ENCODE measurements at regions not wholly inside any gene's neighbourhood (a gene's known extent, or its start where the extent isn't known, plus 50 kb on each side); places are given as distances from the start of the nearest gene placed in this dataset.
"Not testable (repeated sequence)": the region's sequence is repeated elsewhere in the genome, so short reads cannot be mapped to it uniquely, and the experiment has no call there.

DNA sequence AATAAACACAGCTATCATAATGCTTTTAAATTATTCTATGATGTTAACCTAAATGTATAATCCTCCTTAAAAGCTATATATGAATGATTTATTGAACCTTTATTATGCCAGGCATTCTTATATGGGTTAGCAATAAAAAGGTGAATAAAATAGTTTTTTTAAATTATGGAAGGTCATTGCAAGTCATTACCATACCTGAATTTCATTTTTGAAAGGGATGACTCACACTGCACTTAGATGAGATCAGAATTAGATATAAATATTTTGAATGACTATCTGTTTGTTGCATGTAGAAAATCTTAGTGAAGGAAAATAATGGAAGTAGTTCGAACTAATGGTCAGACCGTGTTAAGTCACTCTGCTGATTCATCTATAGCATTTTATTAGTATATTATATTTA, 822.3 kb downstream of the LUZP2 start:
- no peak for DNase-seq (ENCODE audit: low spot score)

GRCh38 chr11:25327656-25328055, 830.8 kb downstream of the LUZP2 start:
- DNase-seq (ENCODE audit: low spot score), result no peak

DNA sequence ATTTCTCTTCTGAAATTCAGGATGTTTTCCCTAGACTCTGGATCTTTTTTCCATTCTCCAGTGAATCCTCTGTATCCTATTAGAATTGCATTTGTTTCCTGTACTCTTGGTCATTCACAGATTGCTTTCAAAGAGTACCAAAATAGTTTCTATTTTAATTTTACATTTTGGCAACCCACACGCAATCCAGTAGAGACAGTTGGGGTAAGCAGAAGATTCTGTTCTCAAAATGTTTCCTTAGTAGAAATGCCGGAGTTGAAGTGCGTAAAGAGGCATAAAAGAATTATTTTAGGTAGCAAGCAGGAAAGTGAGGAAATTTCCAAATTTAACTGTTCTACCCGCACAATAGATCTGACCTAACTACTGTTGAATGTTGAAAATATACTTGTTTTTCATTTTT, 842.4 kb downstream of the LUZP2 start:
- DNase-seq (ENCODE audit: low spot score), result no peak

DNA sequence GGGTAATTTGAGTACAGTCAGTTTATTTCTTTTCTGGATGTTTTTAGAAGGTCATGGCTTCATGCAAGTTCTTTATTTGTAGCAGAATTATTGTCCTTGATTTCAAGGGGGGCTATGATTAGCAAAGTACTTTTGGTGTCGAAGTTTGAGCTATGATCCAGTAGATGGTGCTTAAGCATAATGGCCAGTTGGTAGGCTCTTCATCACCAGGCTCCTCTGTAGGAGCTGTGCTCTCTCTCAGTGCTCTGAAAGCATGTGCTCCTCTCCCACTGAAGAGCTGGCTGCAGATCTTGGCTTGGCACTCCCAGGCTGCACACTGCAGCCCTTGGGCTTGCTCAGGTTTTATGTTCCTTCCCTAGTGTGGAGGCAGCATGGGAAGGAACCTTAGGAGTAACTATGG, 852.7 kb downstream of the LUZP2 start:
- DNase-seq (ENCODE audit: low spot score), result no peak

DNA sequence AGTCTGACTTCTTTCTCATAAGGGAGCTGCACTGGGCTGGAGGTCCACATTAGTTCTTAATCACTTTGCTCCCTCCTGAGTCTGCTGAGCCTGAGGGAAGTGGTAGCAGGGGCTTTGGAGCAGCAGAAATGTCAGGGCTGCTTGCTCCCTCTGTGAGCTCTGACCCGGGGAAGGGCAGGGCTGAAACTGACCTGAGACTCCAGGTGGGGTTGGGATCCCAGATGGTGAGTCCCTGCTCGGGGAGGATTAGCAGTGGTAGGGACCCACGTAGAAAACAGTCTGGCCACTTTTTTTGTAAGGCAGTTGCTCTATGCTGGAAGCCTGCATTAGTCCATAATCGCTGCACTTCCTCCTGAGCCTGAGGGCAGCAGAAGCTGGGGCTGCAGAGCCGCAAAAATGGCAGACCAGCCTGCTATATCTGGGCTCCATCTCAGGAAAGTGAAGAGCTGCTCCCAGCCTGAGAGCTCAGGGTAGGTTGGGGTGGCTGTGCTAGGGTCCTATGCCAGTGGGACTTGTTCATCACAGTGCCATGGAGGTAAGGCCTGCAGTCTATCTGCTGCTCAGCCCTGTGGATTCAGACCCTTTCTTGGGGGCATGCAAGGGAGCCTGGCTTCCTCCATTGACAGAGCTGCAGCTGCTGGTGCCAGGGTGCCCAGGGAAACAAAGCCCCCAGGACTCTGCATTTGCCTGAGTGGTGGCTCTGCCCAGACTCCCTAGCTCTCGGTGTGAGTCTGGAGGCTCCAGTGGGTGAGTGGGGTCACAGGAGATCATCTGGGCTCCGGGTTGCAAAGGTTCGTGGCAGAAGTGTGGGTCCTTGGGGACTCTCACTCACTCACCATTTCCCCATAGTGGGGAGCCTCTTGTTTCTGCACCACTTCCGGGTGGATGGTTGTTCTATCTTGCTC, 854.3 kb downstream of the LUZP2 start:
- no peak for DNase-seq (ENCODE audit: low spot score)

DNA sequence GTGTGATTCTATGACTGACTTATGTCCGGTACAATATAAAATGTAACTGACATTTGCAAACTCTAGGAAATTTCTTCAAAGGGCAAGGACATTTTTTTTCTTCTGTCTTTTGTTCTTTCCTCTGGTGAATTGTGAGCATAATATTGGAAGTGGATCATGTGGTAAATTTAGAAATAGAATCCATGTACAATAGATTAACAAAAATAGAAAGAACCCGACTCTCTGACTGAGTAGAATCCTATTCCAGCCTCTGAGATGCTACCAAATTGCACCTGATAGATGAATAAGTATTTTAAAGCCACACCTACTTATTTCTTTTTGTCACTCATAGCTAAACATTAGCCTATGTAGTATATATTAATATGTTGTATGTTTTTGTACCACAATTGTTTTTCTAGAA, 860.3 kb downstream of the LUZP2 start:
- no peak for DNase-seq (ENCODE audit: low spot score)

GRCh38 chr11:25377466-25377865, 880.6 kb downstream of the LUZP2 start:
- DNase-seq (ENCODE audit: low spot score), result no peak

DNA sequence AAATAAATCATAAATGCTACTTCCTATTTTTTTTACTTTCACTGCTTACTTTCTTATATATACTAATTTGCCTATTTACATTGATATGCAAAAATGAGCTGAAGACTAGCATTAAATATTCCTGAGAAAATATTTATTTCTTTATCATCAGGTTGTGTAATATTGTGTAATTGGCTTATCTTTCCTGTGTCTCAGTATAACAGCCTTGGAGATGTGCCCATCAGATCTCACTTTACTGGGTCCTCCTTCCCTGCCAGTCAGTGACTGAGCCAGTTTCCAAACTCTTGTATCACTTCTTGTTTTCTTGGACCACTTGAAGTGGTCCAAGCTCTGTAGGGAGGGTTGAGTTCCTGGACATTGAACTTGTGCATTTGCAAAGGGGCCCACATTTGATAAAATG, 900.0 kb downstream of the LUZP2 start:
- DNase-seq (ENCODE audit: low spot score), result no peak

GRCh38 chr11:25408146-25408545, 911.3 kb downstream of the LUZP2 start:
- DNase-seq (ENCODE audit: low spot score), result peak; percentile 15

DNA sequence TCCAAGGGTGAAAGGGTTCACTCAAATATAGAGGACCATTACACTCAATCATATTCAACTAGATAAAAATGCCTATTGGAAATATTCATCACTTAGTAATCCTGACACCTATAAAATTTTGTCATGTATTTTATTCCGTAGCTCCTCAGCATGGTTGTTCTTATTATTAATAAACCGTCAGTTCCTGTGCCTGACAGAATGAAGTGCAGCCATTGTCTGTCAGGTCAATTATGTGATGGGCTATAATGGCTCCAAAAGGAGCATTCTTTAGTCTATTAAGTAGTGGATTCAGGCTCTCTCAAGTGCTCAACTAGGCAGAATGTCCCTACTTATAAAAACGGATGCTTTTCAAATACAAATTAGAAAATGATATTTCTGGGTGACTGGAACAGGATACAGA, 916.1 kb upstream of the ANO3 start:
- no peak for DNase-seq (ENCODE audit: low spot score)

DNA sequence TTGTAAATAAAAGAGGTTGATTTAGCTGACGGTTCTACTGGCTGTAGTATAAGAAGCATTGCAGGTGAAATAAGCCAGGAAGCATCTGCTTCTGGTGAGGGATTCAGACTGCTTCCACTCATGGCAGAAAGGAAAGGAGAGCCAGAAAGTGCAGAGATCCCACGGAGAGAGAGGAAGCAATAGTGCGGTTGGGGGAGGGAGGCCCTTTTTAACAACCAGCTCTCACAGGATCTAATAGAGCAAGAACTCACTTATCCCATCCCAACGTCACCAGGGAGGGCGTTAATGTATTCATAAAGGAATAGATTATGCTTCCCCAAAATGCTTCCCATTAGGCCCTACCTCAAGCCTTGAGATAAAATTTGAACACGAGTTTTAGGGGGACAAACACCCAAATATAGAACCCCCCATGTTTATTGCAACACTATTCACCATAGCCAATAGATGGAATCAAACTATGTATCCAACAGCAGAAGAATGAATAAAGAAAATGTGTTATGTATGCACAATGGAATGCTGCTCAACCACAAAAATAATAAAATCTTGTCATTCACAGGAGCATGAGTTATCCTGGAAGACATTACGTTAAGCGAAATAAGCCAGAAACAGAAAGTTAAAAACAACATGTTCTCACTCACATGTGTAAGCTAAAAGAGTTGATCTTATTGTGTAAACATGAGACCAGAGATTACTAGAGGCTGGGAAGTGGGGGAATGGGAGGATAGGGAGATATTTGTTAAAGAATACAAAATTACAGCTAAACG, 908.3 kb upstream of the ANO3 start:
- no peak for DNase-seq (ENCODE audit: low spot score)

DNA sequence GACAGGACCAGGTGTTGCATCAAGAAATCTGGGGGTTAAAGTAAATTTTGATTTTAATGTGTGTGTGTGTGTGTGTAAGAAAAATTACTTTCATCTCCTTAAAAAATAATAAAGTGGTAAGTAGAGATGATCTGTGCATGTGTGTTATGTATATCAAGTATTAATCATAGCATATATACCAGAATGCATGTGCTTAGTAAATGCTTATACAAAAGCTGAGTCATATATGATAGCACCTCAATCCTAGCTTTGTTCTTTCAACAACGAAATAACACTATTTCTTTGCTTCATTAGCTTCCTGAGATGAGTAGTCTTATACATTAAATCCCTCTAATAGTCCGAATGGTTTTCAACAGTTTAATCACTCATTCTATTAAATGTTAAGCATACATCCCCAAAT, 899.6 kb upstream of the ANO3 start:
- DNase-seq (ENCODE audit: low spot score), result no peak

GRCh38 chr11:25435197-25435596, 896.7 kb upstream of the ANO3 start:
- no peak for DNase-seq (ENCODE audit: low spot score)

GRCh38 chr11:25436326-25436725, 895.6 kb upstream of the ANO3 start:
- DNase-seq (ENCODE audit: low spot score), result no peak

DNA sequence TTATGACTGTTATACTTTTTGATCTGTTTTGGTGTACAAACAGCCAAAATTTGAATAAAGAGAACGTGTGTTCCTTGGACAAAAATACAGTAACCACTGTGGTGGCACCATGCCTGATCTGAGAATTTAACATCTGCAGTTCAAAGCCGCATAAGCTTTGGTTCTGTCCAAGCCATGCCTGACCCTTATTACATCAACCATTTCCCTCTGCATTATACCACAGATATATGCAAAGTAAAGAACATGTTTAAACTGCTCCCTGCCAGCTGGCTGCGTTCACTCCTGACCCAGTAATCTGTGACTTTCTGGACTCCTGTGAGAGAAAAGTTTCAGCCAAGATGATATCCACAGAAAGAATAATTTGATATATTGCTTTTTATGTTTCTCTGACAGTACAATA, 890.5 kb upstream of the ANO3 start:
- DNase-seq (ENCODE audit: low spot score), result no peak

GRCh38 chr11:25449091-25449490, 882.8 kb upstream of the ANO3 start:
- DNase-seq (ENCODE audit: low spot score), result no peak

GRCh38 chr11:25453471-25453870, 878.5 kb upstream of the ANO3 start:
- DNase-seq (ENCODE audit: low spot score), result no peak

DNA sequence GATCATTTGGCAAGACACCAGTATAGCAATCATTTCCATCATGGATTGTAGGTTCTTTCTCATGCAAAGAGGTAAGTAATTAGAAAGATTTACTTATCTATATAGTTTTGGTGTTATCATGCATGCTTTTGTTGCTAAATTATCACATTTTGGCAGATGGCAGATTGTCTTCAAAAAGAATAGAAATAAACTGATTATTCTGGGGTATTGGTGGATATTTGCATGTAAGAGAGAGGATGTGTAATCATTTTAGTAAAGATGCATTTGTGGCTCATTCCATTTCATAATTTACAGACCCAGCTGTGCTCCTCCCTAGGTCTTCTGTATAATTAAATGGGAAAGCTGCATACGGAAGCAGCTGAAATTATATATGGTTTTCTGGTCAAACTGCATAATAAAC, 875.7 kb upstream of the ANO3 start:
- no peak for DNase-seq (ENCODE audit: low spot score)

- DNase-seq (ENCODE audit: low spot score), result no peak
These were observed 847.9 kb upstream of the ANO3 start for GRCh38 chr11:25483915-25484635.

DNA sequence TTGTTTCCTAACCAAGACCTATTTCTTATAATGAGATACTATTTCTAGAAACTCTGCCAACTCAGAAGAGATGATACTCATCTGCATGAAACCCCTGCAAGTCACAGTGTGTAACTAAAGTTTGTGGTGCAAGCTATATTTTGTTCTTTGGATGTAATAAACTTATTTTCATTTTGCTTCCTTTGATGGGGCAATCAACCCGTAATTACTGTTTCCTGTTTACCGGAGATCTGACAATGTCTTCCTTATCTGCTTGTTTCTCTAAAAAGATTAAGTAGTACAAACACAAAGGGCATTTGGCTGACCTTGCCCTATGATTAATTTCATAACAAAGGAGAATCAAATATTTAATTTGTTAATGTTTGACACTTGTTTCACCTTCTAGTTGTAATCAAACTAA, 846.6 kb upstream of the ANO3 start:
- DNase-seq (ENCODE audit: low spot score), result no peak

GRCh38 chr11:25486338-25486737, 845.6 kb upstream of the ANO3 start:
- DNase-seq (ENCODE audit: low spot score), result not testable (repeated sequence)

- DNase-seq (ENCODE audit: low spot score), result not testable (repeated sequence)
These were observed 843.8 kb upstream of the ANO3 start for GRCh38 chr11:25488176-25488575.

- not testable (repeated sequence) for DNase-seq (ENCODE audit: low spot score)
These were observed 830.5 kb upstream of the ANO3 start for GRCh38 chr11:25501426-25501825.
